Astrocyte of the spinal cord (primary cell): ENCODE measurements at regions not wholly inside any gene's neighbourhood (a gene's known extent, or its start where the extent isn't known, plus 50 kb on each side); places are given as distances from the start of the nearest gene placed in this dataset.
"Not testable (repeated sequence)": the region's sequence is repeated elsewhere in the genome, so short reads cannot be mapped to it uniquely, and the experiment has no call there.

Experiments
- DNase-seq: peaks from one replicate; pipeline ENCODE4 v3.0.0; 2011; ENCODE audit warnings: low read depth, low spot score
- H3K4me3 ChIP-seq: 2 replicates; pipeline ENCODE4 v1.5.1; 2011; ENCODE audit warnings: low read depth, mild to moderate bottlenecking, low read length, moderate library complexity
- CTCF ChIP-seq: IDR thresholded peaks from 2 replicates; pipeline ENCODE4 v1.5.1; 2012; ENCODE audit warnings: low read depth, mild to moderate bottlenecking, low read length, inconsistent platforms
- in situ Hi-C: cut with HindIII; loops from 2 replicates; pipeline ENCODE4 v1.10.0; 2017; ENCODE audit warnings: low sequenced_read_pairs

GRCh38 chr5:116724971-116725370 lies 150.3 kb upstream of the SEMA6A start:
- DNase-seq = no peak
- H3K4me3 ChIP-seq = no peak overlapping the region
- TF ChIP-seq CTCF = no peak
- in situ Hi-C loops = no loop called here

GRCh38 chr5:116722651-116723050 lies 148.0 kb upstream of the SEMA6A start:
- in situ Hi-C loops = no loop called here
- no peak overlapping the region for H3K4me3 ChIP-seq
- TF ChIP-seq CTCF = no peak
- DNase-seq = no peak

- no peak for TF ChIP-seq CTCF
- in situ Hi-C loops = no loop called here
- H3K4me3 ChIP-seq = no peak overlapping the region
- no peak for DNase-seq
Observed at GRCh38 chr5:116719106-116719505, 144.5 kb upstream of the SEMA6A start.

- DNase-seq = no peak
- in situ Hi-C loops = no loop called here
- no peak overlapping the region for H3K4me3 ChIP-seq
- no peak for TF ChIP-seq CTCF
Observed at GRCh38 chr5:116718317-116718716, 143.7 kb upstream of the SEMA6A start.

- DNase-seq = no peak
- TF ChIP-seq CTCF = no peak
- no peak overlapping the region for H3K4me3 ChIP-seq
- in situ Hi-C loops = no loop called here
Observed at GRCh38 chr5:116709082-116709481, 134.5 kb upstream of the SEMA6A start.

- H3K4me3 ChIP-seq, DNase-seq, in situ Hi-C loops: not testable (repeated sequence)
Observed at GRCh38 chr5:116705121-116705519, 130.5 kb upstream of the SEMA6A start.

- DNase-seq = no peak
- H3K4me3 ChIP-seq = no peak overlapping the region
- in situ Hi-C loops = no loop called here
- TF ChIP-seq CTCF = no peak
Observed at GRCh38 chr5:116703941-116704340, 129.3 kb upstream of the SEMA6A start.
